GM12892 (cell line): ENCODE measurements at regions not wholly inside any gene's neighbourhood (a gene's known extent, or its start where the extent isn't known, plus 50 kb on each side); places are given as distances from the start of the nearest gene placed in this dataset.

ENCODE experiments used
- POLR2A ChIP-seq: IDR thresholded peaks from 2 replicates; pipeline ENCODE4 v1.6.1; 2011; ENCODE audit warnings: low read depth, low read length, control low read depth
- POLR2AphosphoS5 ChIP-seq: IDR thresholded peaks from 2 replicates; pipeline ENCODE4 v1.6.1; 2011; ENCODE audit warnings: low read depth, low read length, control low read depth

DNA sequence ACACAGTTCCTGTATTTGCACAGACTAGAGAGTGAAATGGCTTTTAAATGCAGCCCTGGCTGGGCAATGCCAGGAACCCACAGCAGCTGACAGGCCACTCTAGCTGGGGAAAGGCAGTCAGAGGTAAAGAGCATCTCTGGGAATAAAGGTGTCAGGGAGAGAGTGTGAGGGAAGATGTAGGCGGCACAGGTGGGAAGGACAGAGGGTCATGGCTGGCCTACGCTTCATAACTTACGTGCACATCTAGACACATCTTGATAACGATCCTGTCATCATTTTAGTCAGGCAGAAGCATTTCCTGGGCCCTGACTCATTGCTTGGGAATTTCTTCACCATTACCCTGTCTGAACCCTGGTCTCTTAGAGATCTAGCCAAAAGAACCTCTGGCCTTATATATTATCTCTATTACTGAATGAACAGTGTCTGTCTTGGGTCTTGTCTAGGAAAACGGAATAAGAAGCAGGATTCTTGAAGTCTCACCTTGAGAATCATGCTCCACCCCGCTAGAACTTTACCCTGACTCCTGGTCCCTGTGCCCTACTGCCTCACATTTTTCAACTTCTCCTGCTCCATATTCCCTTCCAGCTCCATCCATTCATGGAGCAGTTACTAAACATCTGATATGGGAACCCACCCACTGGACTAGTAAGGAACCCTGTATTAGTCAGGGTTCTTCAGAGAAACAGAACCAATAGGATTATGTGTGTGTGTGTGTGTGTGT is 106.4 kb upstream of the ELL2 start:
- TF ChIP-seq POLR2AphosphoS5 (no peak), POLR2A (0 out of 2 replicates have a peak, but pooled peaks have one; percentile 37)
